ENCODE measurements at regions not wholly inside any gene's neighbourhood (a gene's known extent, or its start where the extent isn't known, plus 50 kb on each side); places are given as distances from the start of the nearest gene placed in this dataset.

DNA sequence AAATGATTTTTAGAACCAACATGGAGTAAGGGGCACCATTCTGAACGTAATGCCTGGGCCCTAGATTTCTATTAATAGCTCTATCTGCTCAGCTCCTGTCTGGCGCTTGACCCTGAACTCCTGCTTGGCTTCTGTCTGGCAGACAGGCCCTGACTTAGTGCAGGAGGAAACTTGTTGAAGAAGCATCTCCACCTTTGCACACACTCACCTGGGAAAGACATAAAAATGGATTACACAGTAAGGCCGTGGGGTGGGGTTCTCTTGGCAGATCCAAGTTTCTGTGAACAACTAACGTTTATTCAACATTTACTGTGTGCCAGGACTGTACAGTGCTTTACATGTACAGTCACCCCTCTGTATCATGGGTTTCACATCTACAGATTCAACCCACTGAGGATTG lies 62.1 kb upstream of the CNIH3 start:
- TF ChIP-seq, protein P1, sequence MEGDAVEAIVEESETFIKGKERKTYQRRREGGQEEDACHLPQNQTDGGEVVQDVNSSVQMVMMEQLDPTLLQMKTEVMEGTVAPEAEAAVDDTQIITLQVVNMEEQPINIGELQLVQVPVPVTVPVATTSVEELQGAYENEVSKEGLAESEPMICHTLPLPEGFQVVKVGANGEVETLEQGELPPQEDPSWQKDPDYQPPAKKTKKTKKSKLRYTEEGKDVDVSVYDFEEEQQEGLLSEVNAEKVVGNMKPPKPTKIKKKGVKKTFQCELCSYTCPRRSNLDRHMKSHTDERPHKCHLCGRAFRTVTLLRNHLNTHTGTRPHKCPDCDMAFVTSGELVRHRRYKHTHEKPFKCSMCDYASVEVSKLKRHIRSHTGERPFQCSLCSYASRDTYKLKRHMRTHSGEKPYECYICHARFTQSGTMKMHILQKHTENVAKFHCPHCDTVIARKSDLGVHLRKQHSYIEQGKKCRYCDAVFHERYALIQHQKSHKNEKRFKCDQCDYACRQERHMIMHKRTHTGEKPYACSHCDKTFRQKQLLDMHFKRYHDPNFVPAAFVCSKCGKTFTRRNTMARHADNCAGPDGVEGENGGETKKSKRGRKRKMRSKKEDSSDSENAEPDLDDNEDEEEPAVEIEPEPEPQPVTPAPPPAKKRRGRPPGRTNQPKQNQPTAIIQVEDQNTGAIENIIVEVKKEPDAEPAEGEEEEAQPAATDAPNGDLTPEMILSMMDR (IDR thresholded peaks at IDR 0.05), result no peak
- no peak for TF ChIP-seq POLR2A (IDR thresholded peaks at IDR 0.05)
